ENCODE measurements at regions not wholly inside any gene's neighbourhood (a gene's known extent, or its start where the extent isn't known, plus 50 kb on each side); places are given as distances from the start of the nearest gene placed in this dataset.

DNA sequence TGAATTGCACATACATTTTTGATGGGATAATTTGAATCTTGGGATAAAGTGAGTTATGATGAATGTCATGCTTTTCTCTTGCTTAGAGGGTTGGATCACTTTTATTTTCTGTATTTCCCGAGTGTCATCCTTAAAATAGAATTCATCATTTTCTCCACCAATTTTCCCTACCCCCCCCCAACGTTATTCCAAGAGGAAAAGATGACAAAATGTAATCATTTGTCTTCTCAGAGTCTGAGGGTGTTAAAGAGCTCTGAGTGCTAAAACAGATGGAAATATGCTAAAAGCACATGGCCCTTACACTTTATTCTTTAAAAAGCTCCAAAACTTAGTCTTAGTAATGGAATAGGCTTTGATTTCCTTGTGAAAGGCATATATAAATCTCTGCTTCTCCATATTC is 81.4 kb downstream of the CHRM3 start:
- Mint-ChIP-seq H3K27ac (no peak overlapping the region), H3K9me3 (no peaks in the 10 kb centered on the region), H3K27me3 (ENCODE audit: low read depth) (no peaks in the 10 kb centered on the region), H3K4me3 (no peak overlapping the region), H3K4me1 (peaks cover 2% of the 10 kb centered on the region; the same call in 1 of the 2 replicates), H3K36me3 (no peaks in the 10 kb centered on the region)
- no peak for ATAC-seq
- no peak for DNase-seq (ENCODE audit: low spot score)
- TF ChIP-seq GRHL2 (CRISPR knock-in tag; IDR thresholded peaks at IDR 0.05; ENCODE audit: insufficient replicate concordance, severe bottlenecking) (no peak), ZNF423 (CRISPR knock-in tag; IDR thresholded peaks at IDR 0.05) (no peak), NR2C2 (CRISPR knock-in tag; IDR thresholded peaks at IDR 0.05) (no peak), CREM (CRISPR knock-in tag; IDR thresholded peaks at IDR 0.05) (no peak), ZNF416 (CRISPR knock-in tag; IDR thresholded peaks at IDR 0.05) (no peak), MYBL2 (CRISPR knock-in tag; IDR thresholded peaks at IDR 0.05) (no peak), RORB (CRISPR knock-in tag; IDR thresholded peaks at IDR 0.05) (no peak)
- TF ChIP-seq, protein P1, sequence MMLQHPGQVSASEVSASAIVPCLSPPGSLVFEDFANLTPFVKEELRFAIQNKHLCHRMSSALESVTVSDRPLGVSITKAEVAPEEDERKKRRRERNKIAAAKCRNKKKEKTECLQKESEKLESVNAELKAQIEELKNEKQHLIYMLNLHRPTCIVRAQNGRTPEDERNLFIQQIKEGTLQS (CRISPR knock-in tag; conservative IDR thresholded peaks at IDR 0.05): no peak
- TF ChIP-seq, protein P2, sequence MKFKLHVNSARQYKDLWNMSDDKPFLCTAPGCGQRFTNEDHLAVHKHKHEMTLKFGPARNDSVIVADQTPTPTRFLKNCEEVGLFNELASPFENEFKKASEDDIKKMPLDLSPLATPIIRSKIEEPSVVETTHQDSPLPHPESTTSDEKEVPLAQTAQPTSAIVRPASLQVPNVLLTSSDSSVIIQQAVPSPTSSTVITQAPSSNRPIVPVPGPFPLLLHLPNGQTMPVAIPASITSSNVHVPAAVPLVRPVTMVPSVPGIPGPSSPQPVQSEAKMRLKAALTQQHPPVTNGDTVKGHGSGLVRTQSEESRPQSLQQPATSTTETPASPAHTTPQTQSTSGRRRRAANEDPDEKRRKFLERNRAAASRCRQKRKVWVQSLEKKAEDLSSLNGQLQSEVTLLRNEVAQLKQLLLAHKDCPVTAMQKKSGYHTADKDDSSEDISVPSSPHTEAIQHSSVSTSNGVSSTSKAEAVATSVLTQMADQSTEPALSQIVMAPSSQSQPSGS (CRISPR knock-in tag; IDR thresholded peaks at IDR 0.05; ENCODE audit: borderline replicate concordance, low read depth): no peak
- TF ChIP-seq, protein P3, sequence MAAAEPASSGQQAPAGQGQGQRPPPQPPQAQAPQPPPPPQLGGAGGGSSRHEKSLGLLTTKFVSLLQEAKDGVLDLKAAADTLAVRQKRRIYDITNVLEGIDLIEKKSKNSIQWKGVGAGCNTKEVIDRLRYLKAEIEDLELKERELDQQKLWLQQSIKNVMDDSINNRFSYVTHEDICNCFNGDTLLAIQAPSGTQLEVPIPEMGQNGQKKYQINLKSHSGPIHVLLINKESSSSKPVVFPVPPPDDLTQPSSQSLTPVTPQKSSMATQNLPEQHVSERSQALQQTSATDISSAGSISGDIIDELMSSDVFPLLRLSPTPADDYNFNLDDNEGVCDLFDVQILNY (CRISPR knock-in tag; IDR thresholded peaks at IDR 0.05): no peak
- TF ChIP-seq, protein P4, sequence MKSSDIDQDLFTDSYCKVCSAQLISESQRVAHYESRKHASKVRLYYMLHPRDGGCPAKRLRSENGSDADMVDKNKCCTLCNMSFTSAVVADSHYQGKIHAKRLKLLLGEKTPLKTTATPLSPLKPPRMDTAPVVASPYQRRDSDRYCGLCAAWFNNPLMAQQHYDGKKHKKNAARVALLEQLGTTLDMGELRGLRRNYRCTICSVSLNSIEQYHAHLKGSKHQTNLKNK (CRISPR knock-in tag; IDR thresholded peaks at IDR 0.05): no peak
- TF ChIP-seq, protein P5, sequence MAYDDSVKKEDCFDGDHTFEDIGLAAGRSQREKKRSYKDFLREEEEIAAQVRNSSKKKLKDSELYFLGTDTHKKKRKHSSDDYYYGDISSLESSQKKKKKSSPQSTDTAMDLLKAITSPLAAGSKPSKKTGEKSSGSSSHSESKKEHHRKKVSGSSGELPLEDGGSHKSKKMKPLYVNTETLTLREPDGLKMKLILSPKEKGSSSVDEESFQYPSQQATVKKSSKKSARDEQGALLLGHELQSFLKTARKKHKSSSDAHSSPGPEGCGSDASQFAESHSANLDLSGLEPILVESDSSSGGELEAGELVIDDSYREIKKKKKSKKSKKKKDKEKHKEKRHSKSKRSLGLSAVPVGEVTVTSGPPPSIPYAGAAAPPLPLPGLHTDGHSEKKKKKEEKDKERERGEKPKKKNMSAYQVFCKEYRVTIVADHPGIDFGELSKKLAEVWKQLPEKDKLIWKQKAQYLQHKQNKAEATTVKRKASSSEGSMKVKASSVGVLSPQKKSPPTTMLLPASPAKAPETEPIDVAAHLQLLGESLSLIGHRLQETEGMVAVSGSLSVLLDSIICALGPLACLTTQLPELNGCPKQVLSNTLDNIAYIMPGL (CRISPR knock-in tag; IDR thresholded peaks at IDR 0.05): no peak
- TF ChIP-seq, protein P6, sequence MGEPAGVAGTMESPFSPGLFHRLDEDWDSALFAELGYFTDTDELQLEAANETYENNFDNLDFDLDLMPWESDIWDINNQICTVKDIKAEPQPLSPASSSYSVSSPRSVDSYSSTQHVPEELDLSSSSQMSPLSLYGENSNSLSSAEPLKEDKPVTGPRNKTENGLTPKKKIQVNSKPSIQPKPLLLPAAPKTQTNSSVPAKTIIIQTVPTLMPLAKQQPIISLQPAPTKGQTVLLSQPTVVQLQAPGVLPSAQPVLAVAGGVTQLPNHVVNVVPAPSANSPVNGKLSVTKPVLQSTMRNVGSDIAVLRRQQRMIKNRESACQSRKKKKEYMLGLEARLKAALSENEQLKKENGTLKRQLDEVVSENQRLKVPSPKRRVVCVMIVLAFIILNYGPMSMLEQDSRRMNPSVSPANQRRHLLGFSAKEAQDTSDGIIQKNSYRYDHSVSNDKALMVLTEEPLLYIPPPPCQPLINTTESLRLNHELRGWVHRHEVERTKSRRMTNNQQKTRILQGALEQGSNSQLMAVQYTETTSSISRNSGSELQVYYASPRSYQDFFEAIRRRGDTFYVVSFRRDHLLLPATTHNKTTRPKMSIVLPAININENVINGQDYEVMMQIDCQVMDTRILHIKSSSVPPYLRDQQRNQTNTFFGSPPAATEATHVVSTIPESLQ (CRISPR knock-in tag; IDR thresholded peaks at IDR 0.05): no peak
- ChIA-PET POLR2A (no interaction called here), CTCF (no interaction called here)

DNA sequence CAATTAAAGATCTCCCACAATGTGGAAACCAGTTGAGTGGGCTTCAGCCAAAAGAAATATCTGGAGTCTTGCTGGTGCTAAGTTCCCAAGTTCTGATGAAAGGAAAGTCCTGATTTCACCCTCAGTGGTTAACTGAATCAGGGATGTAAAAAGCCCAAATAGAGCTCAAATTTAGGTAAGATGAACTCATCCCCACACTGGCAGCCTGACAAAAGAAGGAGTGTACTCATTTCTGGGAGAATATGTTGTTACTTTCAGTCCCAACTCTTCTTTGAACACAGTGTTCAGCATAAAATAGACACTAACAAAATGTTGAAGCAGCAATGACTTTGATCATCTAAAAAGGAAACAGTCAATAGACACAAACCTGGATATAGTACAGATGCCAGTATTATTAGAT is 91.7 kb downstream of the CHRM3 start:
- DNase-seq (ENCODE audit: low spot score): no peak
- Mint-ChIP-seq H3K4me3 (no peak overlapping the region), H3K4me1 (no peaks in the 10 kb centered on the region), H3K36me3 (peaks cover 15% of the 10 kb centered on the region), H3K27ac (no peak overlapping the region), H3K27me3 (ENCODE audit: low read depth) (peaks cover 4% of the 10 kb centered on the region; the same call in 1 of the 2 replicates), H3K9me3 (peaks cover 32% of the 10 kb centered on the region)
- ChIA-PET POLR2A (no interaction called here), CTCF (no interaction called here)
- ATAC-seq: no peak
- TF ChIP-seq RORB (CRISPR knock-in tag; IDR thresholded peaks at IDR 0.05) (no peak), GTF2I (CRISPR knock-in tag; conservative IDR thresholded peaks at IDR 0.05) (no peak), HMGA2 (CRISPR knock-in tag; IDR thresholded peaks at IDR 0.05) (no peak), EMX1 (CRISPR knock-in tag; IDR thresholded peaks at IDR 0.05) (no peak), NFE2L1 (CRISPR knock-in tag; IDR thresholded peaks at IDR 0.05) (no peak), MXD4 (CRISPR knock-in tag; IDR thresholded peaks at IDR 0.05; ENCODE audit: borderline replicate concordance) (no peak)
- TF ChIP-seq, protein P7, sequence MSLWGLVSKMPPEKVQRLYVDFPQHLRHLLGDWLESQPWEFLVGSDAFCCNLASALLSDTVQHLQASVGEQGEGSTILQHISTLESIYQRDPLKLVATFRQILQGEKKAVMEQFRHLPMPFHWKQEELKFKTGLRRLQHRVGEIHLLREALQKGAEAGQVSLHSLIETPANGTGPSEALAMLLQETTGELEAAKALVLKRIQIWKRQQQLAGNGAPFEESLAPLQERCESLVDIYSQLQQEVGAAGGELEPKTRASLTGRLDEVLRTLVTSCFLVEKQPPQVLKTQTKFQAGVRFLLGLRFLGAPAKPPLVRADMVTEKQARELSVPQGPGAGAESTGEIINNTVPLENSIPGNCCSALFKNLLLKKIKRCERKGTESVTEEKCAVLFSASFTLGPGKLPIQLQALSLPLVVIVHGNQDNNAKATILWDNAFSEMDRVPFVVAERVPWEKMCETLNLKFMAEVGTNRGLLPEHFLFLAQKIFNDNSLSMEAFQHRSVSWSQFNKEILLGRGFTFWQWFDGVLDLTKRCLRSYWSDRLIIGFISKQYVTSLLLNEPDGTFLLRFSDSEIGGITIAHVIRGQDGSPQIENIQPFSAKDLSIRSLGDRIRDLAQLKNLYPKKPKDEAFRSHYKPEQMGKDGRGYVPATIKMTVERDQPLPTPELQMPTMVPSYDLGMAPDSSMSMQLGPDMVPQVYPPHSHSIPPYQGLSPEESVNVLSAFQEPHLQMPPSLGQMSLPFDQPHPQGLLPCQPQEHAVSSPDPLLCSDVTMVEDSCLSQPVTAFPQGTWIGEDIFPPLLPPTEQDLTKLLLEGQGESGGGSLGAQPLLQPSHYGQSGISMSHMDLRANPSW (CRISPR knock-in tag; conservative IDR thresholded peaks at IDR 0.05; ENCODE audit: low read depth): no peak
- TF ChIP-seq, protein P8, sequence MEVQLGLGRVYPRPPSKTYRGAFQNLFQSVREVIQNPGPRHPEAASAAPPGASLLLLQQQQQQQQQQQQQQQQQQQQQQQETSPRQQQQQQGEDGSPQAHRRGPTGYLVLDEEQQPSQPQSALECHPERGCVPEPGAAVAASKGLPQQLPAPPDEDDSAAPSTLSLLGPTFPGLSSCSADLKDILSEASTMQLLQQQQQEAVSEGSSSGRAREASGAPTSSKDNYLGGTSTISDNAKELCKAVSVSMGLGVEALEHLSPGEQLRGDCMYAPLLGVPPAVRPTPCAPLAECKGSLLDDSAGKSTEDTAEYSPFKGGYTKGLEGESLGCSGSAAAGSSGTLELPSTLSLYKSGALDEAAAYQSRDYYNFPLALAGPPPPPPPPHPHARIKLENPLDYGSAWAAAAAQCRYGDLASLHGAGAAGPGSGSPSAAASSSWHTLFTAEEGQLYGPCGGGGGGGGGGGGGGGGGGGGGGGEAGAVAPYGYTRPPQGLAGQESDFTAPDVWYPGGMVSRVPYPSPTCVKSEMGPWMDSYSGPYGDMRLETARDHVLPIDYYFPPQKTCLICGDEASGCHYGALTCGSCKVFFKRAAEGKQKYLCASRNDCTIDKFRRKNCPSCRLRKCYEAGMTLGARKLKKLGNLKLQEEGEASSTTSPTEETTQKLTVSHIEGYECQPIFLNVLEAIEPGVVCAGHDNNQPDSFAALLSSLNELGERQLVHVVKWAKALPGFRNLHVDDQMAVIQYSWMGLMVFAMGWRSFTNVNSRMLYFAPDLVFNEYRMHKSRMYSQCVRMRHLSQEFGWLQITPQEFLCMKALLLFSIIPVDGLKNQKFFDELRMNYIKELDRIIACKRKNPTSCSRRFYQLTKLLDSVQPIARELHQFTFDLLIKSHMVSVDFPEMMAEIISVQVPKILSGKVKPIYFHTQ (CRISPR knock-in tag; IDR thresholded peaks at IDR 0.05): no peak
- TF ChIP-seq, protein P9, sequence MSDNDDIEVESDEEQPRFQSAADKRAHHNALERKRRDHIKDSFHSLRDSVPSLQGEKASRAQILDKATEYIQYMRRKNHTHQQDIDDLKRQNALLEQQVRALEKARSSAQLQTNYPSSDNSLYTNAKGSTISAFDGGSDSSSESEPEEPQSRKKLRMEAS (CRISPR knock-in tag; IDR thresholded peaks at IDR 0.05): no peak
- TF ChIP-seq, protein P10, sequence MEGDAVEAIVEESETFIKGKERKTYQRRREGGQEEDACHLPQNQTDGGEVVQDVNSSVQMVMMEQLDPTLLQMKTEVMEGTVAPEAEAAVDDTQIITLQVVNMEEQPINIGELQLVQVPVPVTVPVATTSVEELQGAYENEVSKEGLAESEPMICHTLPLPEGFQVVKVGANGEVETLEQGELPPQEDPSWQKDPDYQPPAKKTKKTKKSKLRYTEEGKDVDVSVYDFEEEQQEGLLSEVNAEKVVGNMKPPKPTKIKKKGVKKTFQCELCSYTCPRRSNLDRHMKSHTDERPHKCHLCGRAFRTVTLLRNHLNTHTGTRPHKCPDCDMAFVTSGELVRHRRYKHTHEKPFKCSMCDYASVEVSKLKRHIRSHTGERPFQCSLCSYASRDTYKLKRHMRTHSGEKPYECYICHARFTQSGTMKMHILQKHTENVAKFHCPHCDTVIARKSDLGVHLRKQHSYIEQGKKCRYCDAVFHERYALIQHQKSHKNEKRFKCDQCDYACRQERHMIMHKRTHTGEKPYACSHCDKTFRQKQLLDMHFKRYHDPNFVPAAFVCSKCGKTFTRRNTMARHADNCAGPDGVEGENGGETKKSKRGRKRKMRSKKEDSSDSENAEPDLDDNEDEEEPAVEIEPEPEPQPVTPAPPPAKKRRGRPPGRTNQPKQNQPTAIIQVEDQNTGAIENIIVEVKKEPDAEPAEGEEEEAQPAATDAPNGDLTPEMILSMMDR (IDR thresholded peaks at IDR 0.05): no peak

Data from WTC11 (cell line).